ENCODE measurements at regions not wholly inside any gene's neighbourhood (a gene's known extent, or its start where the extent isn't known, plus 50 kb on each side); places are given as distances from the start of the nearest gene placed in this dataset.
"Not testable (repeated sequence)": the region's sequence is repeated elsewhere in the genome, so short reads cannot be mapped to it uniquely, and the experiment has no call there.

DNA sequence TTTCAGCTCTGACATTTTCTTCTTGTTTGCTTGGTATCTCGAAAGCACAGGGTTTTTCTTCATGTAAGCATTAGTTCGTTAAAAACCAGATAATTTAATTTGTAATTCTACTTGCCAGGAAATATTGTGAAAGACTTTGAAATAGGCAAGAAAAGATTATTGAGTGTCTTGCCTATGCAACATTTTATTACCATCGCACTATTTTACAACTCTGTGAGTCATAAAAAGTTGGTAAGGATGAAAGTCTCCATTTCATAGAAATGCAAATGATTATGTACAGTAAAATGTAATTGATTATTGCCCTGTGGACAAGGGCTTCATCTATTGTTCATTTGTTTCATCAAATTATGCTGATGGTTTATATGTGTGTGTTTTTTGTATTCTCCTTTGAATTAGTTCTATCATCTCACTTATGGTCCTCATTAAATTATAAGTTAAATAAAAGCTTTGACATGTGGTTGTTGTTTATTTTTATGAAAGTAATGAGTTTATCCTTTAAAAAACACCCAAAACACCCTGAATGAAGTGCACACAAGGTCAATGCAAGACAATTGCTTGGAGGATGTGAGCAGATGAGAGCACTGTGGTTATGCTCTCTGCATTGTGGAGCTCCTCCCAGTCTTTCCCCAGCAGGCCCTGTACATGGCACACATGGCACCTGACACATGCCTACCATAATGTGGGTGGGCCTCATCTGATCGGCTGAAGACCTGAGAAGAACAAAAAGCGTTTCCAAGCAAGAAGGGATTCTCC, 230.8 kb downstream of the CXCL12 start:
- H3K36me3 Mint-ChIP-seq (ENCODE audit: low read depth), result no peaks in the 10 kb centered on the region

DNA sequence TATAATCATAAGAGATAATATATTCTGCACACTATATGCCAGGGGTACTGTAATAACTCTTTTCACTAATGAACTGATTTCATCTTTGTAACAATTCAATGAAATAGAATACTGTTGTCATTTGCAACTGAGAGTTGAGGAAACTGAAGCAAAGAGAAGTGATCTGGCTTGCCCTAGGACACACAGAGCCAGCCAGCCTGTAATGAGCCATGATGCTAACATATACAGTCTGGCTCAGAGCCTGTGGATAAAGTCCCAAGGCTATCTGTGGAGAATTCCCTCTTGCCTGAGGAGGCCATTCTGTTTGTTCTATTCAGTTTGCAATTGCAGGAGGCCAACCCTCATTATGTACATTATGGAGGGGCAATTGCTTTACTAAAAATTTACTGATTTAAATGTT, 241.3 kb downstream of the CXCL12 start:
- Mint-ChIP-seq H3K4me3 (no peak overlapping the region), H3K36me3 (ENCODE audit: low read depth) (no peaks in the 10 kb centered on the region), H3K27me3 (ENCODE audit: low read depth) (no peaks in the 10 kb centered on the region), H3K4me1 (ENCODE audit: low read depth) (no peaks in the 10 kb centered on the region), H3K9me3 (no peaks in the 10 kb centered on the region), H3K27ac (no peak overlapping the region)

More for the DNA sequence above, 230.8 kb downstream of the CXCL12 start:
- Mint-ChIP-seq H3K4me3 (no peak overlapping the region), H3K4me1 (ENCODE audit: low read depth) (no peaks in the 10 kb centered on the region), H3K9me3 (peaks cover 19% of the 10 kb centered on the region), H3K27me3 (ENCODE audit: low read depth) (no peaks in the 10 kb centered on the region), H3K27ac (no peak overlapping the region)

- H3K9me3 Mint-ChIP-seq, result no peaks in the 10 kb centered on the region
- H3K27ac Mint-ChIP-seq, result no peak overlapping the region
- H3K36me3 Mint-ChIP-seq (ENCODE audit: low read depth), result no peaks in the 10 kb centered on the region
- no peak overlapping the region for H3K4me3 Mint-ChIP-seq
- no peaks in the 10 kb centered on the region for H3K4me1 Mint-ChIP-seq (ENCODE audit: low read depth)
- no peaks in the 10 kb centered on the region for H3K27me3 Mint-ChIP-seq (ENCODE audit: low read depth)
Measured at GRCh38 chr10:44132361-44133289, 252.3 kb downstream of the CXCL12 start.

DNA sequence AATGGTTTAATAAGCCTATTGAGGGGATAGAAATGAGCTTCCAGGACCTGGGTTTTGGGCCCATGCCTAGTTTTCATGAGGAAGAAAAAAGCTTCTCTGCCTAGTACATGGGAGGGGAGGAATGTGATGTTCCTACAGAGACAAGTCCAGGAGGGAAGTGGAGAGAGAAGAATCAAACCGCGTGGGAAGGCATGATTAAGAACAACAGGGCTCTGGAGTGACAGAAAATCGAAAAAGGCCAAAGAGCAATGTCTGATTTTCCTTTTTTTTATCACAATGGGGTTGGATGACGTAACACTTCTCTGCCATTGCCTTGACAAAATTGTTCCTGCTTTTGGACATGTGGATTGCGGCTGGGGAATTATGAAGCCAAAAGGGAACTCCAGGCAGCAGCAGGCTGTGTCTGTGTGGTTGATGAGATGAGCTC, 258.6 kb downstream of the CXCL12 start:
- Mint-ChIP-seq H3K27ac (no peak overlapping the region), H3K36me3 (ENCODE audit: low read depth) (no peaks in the 10 kb centered on the region), H3K4me3 (no peak overlapping the region), H3K9me3 (no peaks in the 10 kb centered on the region), H3K4me1 (ENCODE audit: low read depth) (no peaks in the 10 kb centered on the region), H3K27me3 (ENCODE audit: low read depth) (no peaks in the 10 kb centered on the region)

GRCh38 chr10:44125879-44126278, 259.0 kb downstream of the CXCL12 start:
- Mint-ChIP-seq H3K27me3 (ENCODE audit: low read depth) (no peaks in the 10 kb centered on the region), H3K4me3 (no peak overlapping the region), H3K36me3 (ENCODE audit: low read depth) (no peaks in the 10 kb centered on the region), H3K4me1 (ENCODE audit: low read depth) (no peaks in the 10 kb centered on the region), H3K9me3 (no peaks in the 10 kb centered on the region), H3K27ac (no peak overlapping the region)

DNA sequence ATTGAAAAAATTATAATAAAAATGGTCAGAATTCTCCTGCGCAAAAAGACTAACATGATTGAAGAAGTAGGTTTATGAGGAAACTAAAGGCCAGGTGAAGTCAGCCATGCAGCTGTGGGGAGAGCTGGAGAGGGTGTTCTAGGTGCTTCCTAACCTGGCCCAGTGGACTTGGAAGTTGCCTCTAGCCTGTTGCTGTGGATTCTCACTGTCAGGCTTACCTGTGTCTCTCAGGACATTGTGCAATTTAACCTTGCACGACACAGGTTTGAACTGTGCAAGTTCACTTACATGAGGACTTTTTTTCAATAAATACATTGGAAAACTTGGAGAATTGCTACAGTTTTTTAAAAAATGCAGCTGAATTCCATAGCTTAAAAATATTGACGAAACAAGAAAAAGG, 266.4 kb downstream of the CXCL12 start:
- Mint-ChIP-seq H3K27ac (no peak overlapping the region), H3K4me1 (ENCODE audit: low read depth) (no peaks in the 10 kb centered on the region), H3K4me3 (no peak overlapping the region), H3K36me3 (ENCODE audit: low read depth) (no peaks in the 10 kb centered on the region), H3K9me3 (no peaks in the 10 kb centered on the region), H3K27me3 (ENCODE audit: low read depth) (no peaks in the 10 kb centered on the region)

- H3K4me3 Mint-ChIP-seq, result no peak overlapping the region
- no peaks in the 10 kb centered on the region for H3K4me1 Mint-ChIP-seq (ENCODE audit: low read depth)
- H3K27me3 Mint-ChIP-seq (ENCODE audit: low read depth), result no peaks in the 10 kb centered on the region
- H3K9me3 Mint-ChIP-seq, result no peaks in the 10 kb centered on the region
- H3K36me3 Mint-ChIP-seq (ENCODE audit: low read depth), result no peaks in the 10 kb centered on the region
- H3K27ac Mint-ChIP-seq, result no peak overlapping the region
Measured at GRCh38 chr10:44116474-44116873, 268.4 kb downstream of the CXCL12 start.

GRCh38 chr10:44115516-44115915, 269.4 kb downstream of the CXCL12 start:
- Mint-ChIP-seq H3K27me3 (ENCODE audit: low read depth) (no peaks in the 10 kb centered on the region), H3K27ac (no peak overlapping the region), H3K9me3 (no peaks in the 10 kb centered on the region), H3K4me1 (ENCODE audit: low read depth) (no peaks in the 10 kb centered on the region), H3K4me3 (no peak overlapping the region), H3K36me3 (ENCODE audit: low read depth) (no peaks in the 10 kb centered on the region)

DNA sequence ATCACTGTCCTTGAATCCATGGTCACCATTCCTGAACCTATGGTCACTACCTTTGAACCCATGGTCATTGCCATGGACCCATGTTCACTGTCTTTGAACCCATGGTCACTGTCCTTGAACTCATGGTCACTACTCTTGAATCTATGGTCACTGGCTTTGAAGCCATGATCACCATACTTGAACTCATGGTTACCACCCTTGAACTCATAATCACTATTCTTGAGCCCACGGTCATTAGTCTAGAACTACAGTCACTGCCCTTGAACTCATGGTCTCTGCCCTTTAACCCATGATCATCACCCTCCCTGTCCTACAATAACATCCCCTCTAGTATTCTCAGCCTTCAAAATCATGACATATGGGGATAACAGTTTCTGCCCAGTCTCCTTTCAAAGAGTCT, 270.5 kb downstream of the CXCL12 start:
- Mint-ChIP-seq H3K36me3 (ENCODE audit: low read depth) (no peaks in the 10 kb centered on the region), H3K4me3 (no peak overlapping the region), H3K4me1 (ENCODE audit: low read depth) (no peaks in the 10 kb centered on the region), H3K27me3 (ENCODE audit: low read depth) (no peaks in the 10 kb centered on the region), H3K9me3 (no peaks in the 10 kb centered on the region), H3K27ac (no peak overlapping the region)

- H3K27me3 Mint-ChIP-seq (ENCODE audit: low read depth); H3K27ac Mint-ChIP-seq; H3K4me3 Mint-ChIP-seq; H3K36me3 Mint-ChIP-seq (ENCODE audit: low read depth); H3K9me3 Mint-ChIP-seq; H3K4me1 Mint-ChIP-seq (ENCODE audit: low read depth): not testable (repeated sequence)
Measured at GRCh38 chr10:44112280-44112679, 272.6 kb downstream of the CXCL12 start.

- Mint-ChIP-seq H3K4me3 (no peak overlapping the region), H3K27ac (no peak overlapping the region)
Measured at GRCh38 chr10:44105696-44106095, 279.2 kb downstream of the CXCL12 start.

GRCh38 chr10:44102726-44103255, 282.1 kb downstream of the CXCL12 start:
- H3K9me3 Mint-ChIP-seq, result no peaks in the 10 kb centered on the region
- no peaks in the 10 kb centered on the region for H3K27me3 Mint-ChIP-seq (ENCODE audit: low read depth)
- no peak overlapping the region for H3K27ac Mint-ChIP-seq
- no peak overlapping the region for H3K4me3 Mint-ChIP-seq
- H3K36me3 Mint-ChIP-seq (ENCODE audit: low read depth), result no peaks in the 10 kb centered on the region
- H3K4me1 Mint-ChIP-seq (ENCODE audit: low read depth), result no peaks in the 10 kb centered on the region

More at GRCh38 chr10:44105696-44106095, 279.2 kb downstream of the CXCL12 start:
- Mint-ChIP-seq H3K27me3 (ENCODE audit: low read depth) (no peaks in the 10 kb centered on the region), H3K9me3 (no peaks in the 10 kb centered on the region), H3K4me1 (ENCODE audit: low read depth) (no peaks in the 10 kb centered on the region), H3K36me3 (ENCODE audit: low read depth) (no peaks in the 10 kb centered on the region)

DNA sequence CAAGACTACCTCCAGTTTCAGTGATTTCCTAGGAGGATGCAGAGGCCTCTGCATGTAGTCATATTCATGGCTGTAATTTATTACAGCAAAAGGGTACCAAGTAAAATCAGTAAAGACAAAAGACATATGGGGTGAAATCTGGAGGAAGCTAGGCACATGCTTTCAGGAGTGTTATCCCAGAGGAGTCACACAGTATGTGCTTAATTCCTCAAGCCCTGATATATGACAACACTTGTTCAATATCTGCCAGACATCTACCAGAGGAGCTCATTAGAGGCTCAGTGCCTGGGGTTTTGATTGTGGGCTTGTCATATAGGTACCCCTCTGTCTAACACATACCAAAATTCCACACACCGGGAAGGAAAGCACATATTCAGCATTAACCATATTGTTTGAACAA, 283.8 kb downstream of the CXCL12 start:
- H3K36me3 Mint-ChIP-seq (ENCODE audit: low read depth), result no peaks in the 10 kb centered on the region
- no peak overlapping the region for H3K4me3 Mint-ChIP-seq
- H3K27ac Mint-ChIP-seq, result no peak overlapping the region
- no peaks in the 10 kb centered on the region for H3K9me3 Mint-ChIP-seq
- no peaks in the 10 kb centered on the region for H3K4me1 Mint-ChIP-seq (ENCODE audit: low read depth)
- H3K27me3 Mint-ChIP-seq (ENCODE audit: low read depth), result no peaks in the 10 kb centered on the region

DNA sequence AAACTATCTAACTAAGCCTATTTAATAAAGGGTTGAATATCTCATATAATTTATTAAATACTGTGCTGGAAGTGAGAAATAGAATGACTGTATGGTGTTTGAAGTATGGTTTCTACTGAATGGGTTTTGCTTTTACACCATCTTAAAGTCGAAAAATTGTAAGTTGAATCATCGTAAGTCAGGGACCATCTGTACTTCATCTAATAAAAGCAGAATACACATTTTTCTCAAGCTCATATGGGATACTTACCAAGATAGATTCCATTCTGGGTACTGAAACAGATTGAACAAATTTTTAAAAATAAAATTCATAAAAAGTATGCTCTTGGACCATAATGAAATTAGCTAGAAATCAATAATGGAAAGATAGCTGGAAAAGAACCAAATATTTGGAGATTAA, 285.4 kb downstream of the CXCL12 start:
- no peaks in the 10 kb centered on the region for H3K27me3 Mint-ChIP-seq (ENCODE audit: low read depth)
- H3K36me3 Mint-ChIP-seq (ENCODE audit: low read depth), result no peaks in the 10 kb centered on the region
- no peaks in the 10 kb centered on the region for H3K4me1 Mint-ChIP-seq (ENCODE audit: low read depth)

GRCh38 chr10:44096217-44096616, 288.7 kb downstream of the CXCL12 start:
- H3K9me3 Mint-ChIP-seq, result peaks cover 10% of the 10 kb centered on the region
- H3K36me3 Mint-ChIP-seq (ENCODE audit: low read depth); H3K4me1 Mint-ChIP-seq (ENCODE audit: low read depth); H3K4me3 Mint-ChIP-seq; H3K27me3 Mint-ChIP-seq (ENCODE audit: low read depth); H3K27ac Mint-ChIP-seq: not testable (repeated sequence)

More for the DNA sequence above, 285.4 kb downstream of the CXCL12 start:
- Mint-ChIP-seq H3K27ac (no peak overlapping the region), H3K9me3 (peaks cover 6% of the 10 kb centered on the region), H3K4me3 (no peak overlapping the region)
